HT-29 (cell line): ENCODE measurements at regions not wholly inside any gene's neighbourhood (a gene's known extent, or its start where the extent isn't known, plus 50 kb on each side); places are given as distances from the start of the nearest gene placed in this dataset.
A peak's percentile ranks its signal among the peaks of the same experiment; 100 is the strongest.
"Not testable (repeated sequence)": the region's sequence is repeated elsewhere in the genome, so short reads cannot be mapped to it uniquely, and the experiment has no call there.

ENCODE experiments used
- DNase-seq: peaks from one replicate; pipeline ENCODE4 v3.0.0-alpha.2; 2015; ENCODE audit warnings: low spot score

- DNase-seq = not testable (repeated sequence)
These were observed 102.5 kb downstream of the CDRT15L2 start for GRCh38 chr17:20681746-20682722.

GRCh38 chr17:20683651-20684229, 104.2 kb downstream of the CDRT15L2 start:
- DNase-seq = not testable (repeated sequence)

- not testable (repeated sequence) for DNase-seq
These were observed 105.5 kb downstream of the CDRT15L2 start for GRCh38 chr17:20684975-20685374.

- DNase-seq = not testable (repeated sequence)
These were observed 108.1 kb downstream of the CDRT15L2 start for GRCh38 chr17:20687584-20687983.

- not testable (repeated sequence) for DNase-seq
These were observed 109.7 kb downstream of the CDRT15L2 start for GRCh38 chr17:20689170-20689749.

GRCh38 chr17:20692706-20693105, 113.2 kb downstream of the CDRT15L2 start:
- not testable (repeated sequence) for DNase-seq

- not testable (repeated sequence) for DNase-seq
These were observed 116.3 kb downstream of the CDRT15L2 start for GRCh38 chr17:20695871-20696270.

GRCh38 chr17:20698463-20699206, 119.1 kb downstream of the CDRT15L2 start:
- peak; percentile 34 for DNase-seq

GRCh38 chr17:20700528-20700927, 121.0 kb downstream of the CDRT15L2 start:
- not testable (repeated sequence) for DNase-seq

GRCh38 chr17:20701366-20701765, 121.8 kb downstream of the CDRT15L2 start:
- not testable (repeated sequence) for DNase-seq

GRCh38 chr17:20702692-20703091, 123.2 kb downstream of the CDRT15L2 start:
- no peak for DNase-seq

GRCh38 chr17:20703781-20704180, 124.3 kb downstream of the CDRT15L2 start:
- DNase-seq = no peak

GRCh38 chr17:20705186-20705585, 125.7 kb downstream of the CDRT15L2 start:
- DNase-seq = not testable (repeated sequence)

- DNase-seq = peak; percentile 1
These were observed 127.3 kb downstream of the CDRT15L2 start for GRCh38 chr17:20706751-20707373.

GRCh38 chr17:20708821-20709220, 129.3 kb downstream of the CDRT15L2 start:
- DNase-seq = not testable (repeated sequence)

GRCh38 chr17:20716481-20716880, 137.0 kb downstream of the CDRT15L2 start:
- not testable (repeated sequence) for DNase-seq

GRCh38 chr17:20721171-20721570, 141.6 kb downstream of the CDRT15L2 start:
- no peak for DNase-seq

- DNase-seq = not testable (repeated sequence)
These were observed 144.9 kb downstream of the CDRT15L2 start for GRCh38 chr17:20724391-20724790.

GRCh38 chr17:20727201-20727600, 147.7 kb downstream of the CDRT15L2 start:
- not testable (repeated sequence) for DNase-seq

- no peak for DNase-seq
These were observed 148.7 kb downstream of the CDRT15L2 start for GRCh38 chr17:20728181-20728580.

GRCh38 chr17:20731131-20731530, 151.6 kb downstream of the CDRT15L2 start:
- DNase-seq = not testable (repeated sequence)
